ENCODE measurements at regions not wholly inside any gene's neighbourhood (a gene's known extent, or its start where the extent isn't known, plus 50 kb on each side); places are given as distances from the start of the nearest gene placed in this dataset.
"Not testable (repeated sequence)": the region's sequence is repeated elsewhere in the genome, so short reads cannot be mapped to it uniquely, and the experiment has no call there.

DNA sequence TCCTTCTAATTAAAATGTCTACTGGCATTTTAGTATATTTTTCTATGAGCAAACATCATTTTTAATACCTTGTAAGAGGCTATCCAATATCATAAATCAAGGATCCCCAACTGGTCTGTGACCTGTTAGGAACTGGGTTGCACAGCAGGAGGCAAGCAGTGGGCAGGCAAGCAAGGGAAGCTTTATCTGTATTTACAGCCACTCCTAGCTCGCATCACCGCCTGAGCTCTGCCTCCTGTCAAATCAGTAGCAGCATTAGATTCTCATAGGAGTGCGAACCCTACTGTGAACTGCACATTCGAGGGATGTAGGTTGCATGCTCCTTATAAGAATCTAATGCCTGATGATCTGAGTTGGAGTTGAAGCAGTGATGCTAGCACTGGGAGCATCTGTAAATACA, 70.2 kb upstream of the CREB3L1 start:
- no peak overlapping the region for H3K4me3 ChIP-seq (ENCODE audit: low read length)
- H3K4me1 ChIP-seq (ENCODE audit: control insufficient read depth, insufficient read depth, low read length), result no peaks in the 10 kb centered on the region
- no peak for DNase-seq (ENCODE audit: low read depth)
- H3K27me3 ChIP-seq (replicated peaks; ENCODE audit: control insufficient read depth, insufficient read depth, low read length), result peaks cover 33% of the 10 kb centered on the region
- H3K9me3 ChIP-seq (ENCODE audit: control insufficient read depth, low read length), result no peaks in the 10 kb centered on the region
- H3K36me3 ChIP-seq (ENCODE audit: control insufficient read depth, insufficient read depth, low read length, severe bottlenecking), result no peaks in the 10 kb centered on the region
- no peak overlapping the region for H3K9ac ChIP-seq (ENCODE audit: low read length)

DNA sequence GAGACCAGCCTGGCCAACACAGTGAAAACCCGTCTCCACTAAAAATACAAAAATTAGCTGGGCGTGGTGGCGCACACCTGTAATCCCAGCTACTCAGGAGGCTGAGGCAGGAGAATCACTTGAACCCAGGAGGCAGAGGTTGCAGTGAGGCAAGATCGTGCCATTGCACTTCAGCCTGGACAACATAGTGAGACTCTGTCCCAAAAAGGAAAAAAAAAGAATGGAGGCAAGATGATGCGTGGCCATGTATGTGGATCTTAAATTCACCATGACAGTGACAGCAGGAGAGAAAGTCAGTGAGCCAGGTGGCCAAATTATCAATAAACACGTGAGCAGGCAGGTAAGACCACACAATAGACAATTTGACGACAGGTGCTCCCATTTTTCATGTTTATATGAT, 73.0 kb upstream of the CREB3L1 start:
- H3K9me3 ChIP-seq (ENCODE audit: control insufficient read depth, low read length); H3K4me3 ChIP-seq (ENCODE audit: low read length); H3K36me3 ChIP-seq (ENCODE audit: control insufficient read depth, insufficient read depth, low read length, severe bottlenecking); DNase-seq (ENCODE audit: low read depth); H3K4me1 ChIP-seq (ENCODE audit: control insufficient read depth, insufficient read depth, low read length); H3K9ac ChIP-seq (ENCODE audit: low read length): not testable (repeated sequence)
- peaks cover 33% of the 10 kb centered on the region for H3K27me3 ChIP-seq (replicated peaks; ENCODE audit: control insufficient read depth, insufficient read depth, low read length)

DNA sequence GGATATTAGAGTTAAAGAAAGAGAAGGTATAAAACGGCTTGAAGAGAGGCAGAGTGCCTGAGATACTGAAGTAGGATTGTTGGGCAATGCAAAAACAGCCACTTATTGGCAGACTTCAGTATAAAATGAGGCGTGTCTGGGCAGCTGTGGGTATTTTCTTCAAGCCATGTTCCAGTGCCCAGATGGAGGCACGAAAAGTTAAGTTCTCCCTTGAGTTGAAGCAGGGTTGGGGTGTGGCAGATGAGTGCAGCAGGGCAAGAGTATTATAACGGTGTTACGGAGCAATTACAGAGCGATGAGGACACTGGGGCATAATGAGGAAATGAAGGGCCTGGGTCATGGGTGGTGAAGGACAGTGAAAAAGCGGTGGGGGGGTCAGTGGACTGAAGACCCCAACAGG, 73.7 kb upstream of the CREB3L1 start:
- Histone ChIP-seq H3K36me3 (ENCODE audit: control insufficient read depth, insufficient read depth, low read length, severe bottlenecking) (no peaks in the 10 kb centered on the region), H3K4me1 (ENCODE audit: control insufficient read depth, insufficient read depth, low read length) (peaks cover 8% of the 10 kb centered on the region), H3K9me3 (ENCODE audit: control insufficient read depth, low read length) (no peaks in the 10 kb centered on the region), H3K4me3 (ENCODE audit: low read length) (no peak overlapping the region), H3K9ac (ENCODE audit: low read length) (no peak overlapping the region), H3K27me3 (replicated peaks; ENCODE audit: control insufficient read depth, insufficient read depth, low read length) (peaks cover 36% of the 10 kb centered on the region)
- DNase-seq (ENCODE audit: low read depth), result no peak

DNA sequence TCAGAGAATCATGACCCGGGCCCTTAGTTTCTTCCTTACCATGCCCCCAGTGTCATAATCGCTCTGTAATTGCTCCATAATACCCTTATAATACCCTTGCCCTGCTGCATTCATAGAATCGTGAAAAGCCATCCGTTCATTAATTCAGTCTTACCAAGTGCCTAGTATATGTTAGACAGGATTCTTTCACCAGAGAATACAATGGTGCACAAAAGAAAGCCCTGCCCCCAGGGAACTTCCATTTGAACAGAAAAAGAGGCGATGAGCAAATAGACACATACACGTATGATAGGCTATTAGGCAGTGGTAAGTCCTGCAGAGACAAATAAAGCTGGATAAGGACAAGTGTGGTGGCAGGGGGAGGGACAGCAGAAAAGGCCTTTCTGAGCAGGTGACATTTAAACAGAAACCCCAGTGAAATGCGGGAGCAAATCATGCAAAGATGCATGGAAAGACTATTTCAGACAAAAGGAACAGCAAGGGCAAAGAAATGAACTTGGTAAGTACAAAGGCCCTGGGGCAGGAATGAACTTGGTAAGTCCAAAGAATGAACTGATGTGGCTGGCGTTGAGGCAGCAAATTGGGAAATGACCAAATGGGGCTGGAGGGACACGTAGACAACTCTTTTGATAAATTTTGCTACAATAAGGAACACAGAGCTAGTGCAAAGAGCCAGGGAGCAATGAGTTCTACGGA, 74.6 kb upstream of the CREB3L1 start:
- Histone ChIP-seq H3K9me3 (ENCODE audit: control insufficient read depth, low read length) (no peaks in the 10 kb centered on the region), H3K36me3 (ENCODE audit: control insufficient read depth, insufficient read depth, low read length, severe bottlenecking) (no peaks in the 10 kb centered on the region)

DNA sequence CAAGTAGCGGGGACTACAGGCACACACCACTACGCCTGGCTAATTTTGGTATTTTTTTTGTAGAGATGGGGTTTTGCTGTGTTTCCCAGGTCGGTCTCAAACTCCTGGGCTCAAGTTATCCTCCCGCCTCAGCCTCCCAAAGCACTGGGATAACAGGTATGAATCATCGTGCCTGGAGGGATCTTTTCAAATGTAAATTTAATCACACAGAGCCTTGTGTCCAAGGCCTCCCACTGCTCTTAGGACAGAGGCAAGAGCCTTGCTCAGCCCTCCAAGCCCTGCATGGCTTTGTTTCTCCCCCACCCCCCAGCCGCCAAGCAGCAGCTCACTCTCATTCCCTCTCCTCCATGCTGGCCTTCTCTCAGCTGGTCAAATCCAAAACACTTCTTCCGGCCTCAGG, 75.3 kb upstream of the CREB3L1 start:
- Histone ChIP-seq H3K9me3 (ENCODE audit: control insufficient read depth, low read length) (no peaks in the 10 kb centered on the region), H3K36me3 (ENCODE audit: control insufficient read depth, insufficient read depth, low read length, severe bottlenecking) (no peaks in the 10 kb centered on the region), H3K4me1 (ENCODE audit: control insufficient read depth, insufficient read depth, low read length) (peaks cover 8% of the 10 kb centered on the region), H3K27me3 (replicated peaks; ENCODE audit: control insufficient read depth, insufficient read depth, low read length) (peaks cover 40% of the 10 kb centered on the region), H3K4me3 (ENCODE audit: low read length) (no peak overlapping the region), H3K9ac (ENCODE audit: low read length) (no peak overlapping the region)
- no peak for DNase-seq (ENCODE audit: low read depth)

More for the DNA sequence above, 74.6 kb upstream of the CREB3L1 start:
- Histone ChIP-seq H3K4me1 (ENCODE audit: control insufficient read depth, insufficient read depth, low read length) (peaks cover 8% of the 10 kb centered on the region), H3K27me3 (replicated peaks; ENCODE audit: control insufficient read depth, insufficient read depth, low read length) (peaks cover 41% of the 10 kb centered on the region), H3K9ac (ENCODE audit: low read length) (no peak overlapping the region), H3K4me3 (ENCODE audit: low read length) (no peak overlapping the region)
- DNase-seq (ENCODE audit: low read depth), result no peak

DNA sequence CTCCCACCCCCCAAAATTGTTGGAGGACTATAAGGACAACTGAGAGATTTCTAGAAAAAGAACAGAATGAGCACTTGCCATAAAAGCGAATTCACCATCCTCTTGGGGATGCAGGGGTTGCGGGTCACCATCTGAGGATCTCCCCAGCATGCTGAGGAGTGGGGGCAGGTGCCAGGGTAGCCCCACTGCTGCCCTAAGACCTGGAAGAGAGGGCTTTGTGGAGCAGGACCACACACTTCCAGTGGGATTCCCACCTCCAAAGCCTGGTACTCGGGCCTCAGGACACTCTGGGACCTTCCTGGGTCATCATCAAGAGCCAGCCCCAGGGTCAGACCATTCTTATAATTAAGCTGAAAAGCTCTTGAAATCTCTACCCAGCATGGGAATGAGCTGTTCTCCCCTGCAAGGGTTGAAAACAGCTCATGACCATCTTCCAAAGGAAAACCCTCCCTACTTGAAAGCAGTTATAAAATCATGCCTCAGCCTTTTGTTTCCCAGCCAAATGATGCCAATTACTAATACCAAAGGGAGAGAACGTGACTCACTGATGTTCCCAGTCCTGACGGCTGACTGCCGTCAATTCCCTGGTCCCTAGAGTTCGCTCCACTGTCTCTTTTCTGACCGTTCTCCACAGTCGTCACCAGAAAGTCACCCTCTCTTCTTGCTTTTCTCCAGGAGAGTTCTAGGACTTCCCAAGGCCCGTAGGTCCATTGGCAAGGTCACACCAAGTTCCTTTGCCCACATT, 76.8 kb upstream of the CREB3L1 start:
- peaks cover 47% of the 10 kb centered on the region for H3K27me3 ChIP-seq (replicated peaks; ENCODE audit: control insufficient read depth, insufficient read depth, low read length)
- no peaks in the 10 kb centered on the region for H3K9me3 ChIP-seq (ENCODE audit: control insufficient read depth, low read length)
- DNase-seq (ENCODE audit: low read depth), result no peak
- peaks cover 8% of the 10 kb centered on the region for H3K4me1 ChIP-seq (ENCODE audit: control insufficient read depth, insufficient read depth, low read length)
- H3K9ac ChIP-seq (ENCODE audit: low read length), result no peak overlapping the region
- H3K36me3 ChIP-seq (ENCODE audit: control insufficient read depth, insufficient read depth, low read length, severe bottlenecking), result no peaks in the 10 kb centered on the region
- H3K4me3 ChIP-seq (ENCODE audit: low read length), result no peak overlapping the region

DNA sequence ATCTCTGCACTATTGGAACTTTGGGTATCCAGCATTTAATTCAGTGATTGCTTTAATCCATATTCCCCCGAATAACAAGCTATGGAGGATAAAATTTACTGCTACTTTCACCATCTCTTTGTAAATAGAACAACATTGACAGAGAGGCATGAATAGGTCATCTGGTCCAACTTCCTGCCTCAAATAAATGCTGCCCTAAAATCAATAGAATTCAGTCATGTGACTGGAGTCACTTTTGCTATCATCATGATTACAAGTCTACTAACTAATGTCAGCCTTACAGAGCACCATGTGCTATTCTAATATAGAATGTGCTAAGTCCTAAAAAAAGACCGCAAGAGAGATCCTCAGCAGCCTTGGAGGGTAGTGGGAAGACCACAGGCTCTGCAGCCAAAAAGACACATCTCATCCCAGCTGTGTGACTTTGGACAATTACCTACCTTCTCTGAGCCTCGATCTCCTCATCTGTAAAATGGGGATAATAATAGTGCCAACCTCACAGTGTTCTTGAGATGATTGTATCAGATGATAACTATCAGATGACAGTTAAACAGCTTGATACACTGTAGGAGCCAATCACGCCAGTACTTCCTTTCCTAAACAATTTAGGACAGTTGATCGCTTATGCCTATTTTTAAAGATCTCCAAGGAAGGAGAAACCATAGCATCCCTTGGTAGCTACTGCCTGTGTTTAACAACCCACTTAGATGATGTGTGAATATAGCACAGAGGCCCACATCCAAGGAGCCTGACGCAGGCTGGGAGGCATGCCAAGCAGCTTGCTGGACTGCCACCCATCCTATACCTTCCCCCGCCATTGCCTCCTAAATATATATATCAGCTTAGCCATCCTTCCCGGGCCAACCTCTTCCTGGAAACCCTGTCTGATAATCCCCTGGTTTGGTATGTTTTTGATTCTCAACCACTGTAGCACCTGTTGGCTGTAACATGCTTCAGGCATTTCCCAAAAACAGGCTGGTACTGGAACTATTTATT, 77.3 kb upstream of the PHF21A start:
- DNase-seq (ENCODE audit: low read depth), result no peak
- H3K9ac ChIP-seq (ENCODE audit: low read length), result no peak overlapping the region
- H3K9me3 ChIP-seq (ENCODE audit: control insufficient read depth, low read length), result no peaks in the 10 kb centered on the region
- no peak overlapping the region for H3K4me3 ChIP-seq (ENCODE audit: low read length)
- peaks cover 29% of the 10 kb centered on the region for H3K27me3 ChIP-seq (replicated peaks; ENCODE audit: control insufficient read depth, insufficient read depth, low read length)
- no peaks in the 10 kb centered on the region for H3K36me3 ChIP-seq (ENCODE audit: control insufficient read depth, insufficient read depth, low read length, severe bottlenecking)
- peaks cover 8% of the 10 kb centered on the region for H3K4me1 ChIP-seq (ENCODE audit: control insufficient read depth, insufficient read depth, low read length)

DNA sequence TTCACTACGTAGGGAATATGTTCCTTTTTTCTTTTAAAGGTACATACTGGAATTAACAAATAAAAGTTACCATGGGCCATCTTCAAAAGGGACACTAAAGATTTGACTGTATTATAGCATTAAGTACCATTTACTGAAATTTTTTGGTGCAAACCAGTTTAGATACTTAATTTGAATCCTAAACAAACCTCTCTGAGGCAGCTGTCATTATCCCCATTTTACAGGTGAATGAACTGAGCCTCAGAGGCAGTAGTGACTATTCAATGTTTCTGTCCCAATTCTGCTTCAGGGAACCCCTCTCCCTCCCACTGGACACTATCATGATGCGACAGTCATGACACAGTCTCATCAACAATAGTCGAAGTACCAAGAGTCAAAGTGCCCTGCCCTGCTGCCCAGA, 76.2 kb upstream of the PHF21A start:
- no peak overlapping the region for H3K9ac ChIP-seq (ENCODE audit: low read length)
- DNase-seq (ENCODE audit: low read depth), result no peak

DNA sequence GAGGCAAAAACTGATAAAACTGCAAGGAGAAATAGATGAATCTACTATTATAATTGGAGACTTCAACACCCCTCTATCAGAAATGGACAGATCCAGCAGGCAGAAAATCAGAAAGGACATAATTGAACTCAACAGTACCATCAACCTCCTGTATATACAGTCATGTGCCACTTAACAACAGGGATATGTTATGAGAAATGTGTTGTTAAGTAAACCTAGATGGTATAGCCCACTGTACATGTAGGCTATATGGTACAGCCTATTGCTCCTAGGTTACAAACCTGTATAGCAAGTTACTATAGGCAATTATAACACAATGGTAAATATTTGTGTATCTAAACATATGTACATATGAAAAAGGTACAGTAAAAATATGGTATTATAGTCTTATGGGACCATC, 66.8 kb upstream of the PHF21A start:
- H3K36me3 ChIP-seq (ENCODE audit: control insufficient read depth, insufficient read depth, low read length, severe bottlenecking), result no peaks in the 10 kb centered on the region
- no peak overlapping the region for H3K9ac ChIP-seq (ENCODE audit: low read length)
- no peaks in the 10 kb centered on the region for H3K4me1 ChIP-seq (ENCODE audit: control insufficient read depth, insufficient read depth, low read length)
- H3K9me3 ChIP-seq (ENCODE audit: control insufficient read depth, low read length), result peaks cover 22% of the 10 kb centered on the region
- DNase-seq (ENCODE audit: low read depth), result no peak
- H3K4me3 ChIP-seq (ENCODE audit: low read length), result no peak overlapping the region
- peaks cover 31% of the 10 kb centered on the region for H3K27me3 ChIP-seq (replicated peaks; ENCODE audit: control insufficient read depth, insufficient read depth, low read length)

More for the DNA sequence above, 76.2 kb upstream of the PHF21A start:
- H3K27me3 ChIP-seq (replicated peaks; ENCODE audit: control insufficient read depth, insufficient read depth, low read length), result peaks cover 30% of the 10 kb centered on the region
- H3K9me3 ChIP-seq (ENCODE audit: control insufficient read depth, low read length), result no peaks in the 10 kb centered on the region
- H3K4me1 ChIP-seq (ENCODE audit: control insufficient read depth, insufficient read depth, low read length), result peaks cover 8% of the 10 kb centered on the region
- H3K4me3 ChIP-seq (ENCODE audit: low read length), result no peak overlapping the region
- no peaks in the 10 kb centered on the region for H3K36me3 ChIP-seq (ENCODE audit: control insufficient read depth, insufficient read depth, low read length, severe bottlenecking)

DNA sequence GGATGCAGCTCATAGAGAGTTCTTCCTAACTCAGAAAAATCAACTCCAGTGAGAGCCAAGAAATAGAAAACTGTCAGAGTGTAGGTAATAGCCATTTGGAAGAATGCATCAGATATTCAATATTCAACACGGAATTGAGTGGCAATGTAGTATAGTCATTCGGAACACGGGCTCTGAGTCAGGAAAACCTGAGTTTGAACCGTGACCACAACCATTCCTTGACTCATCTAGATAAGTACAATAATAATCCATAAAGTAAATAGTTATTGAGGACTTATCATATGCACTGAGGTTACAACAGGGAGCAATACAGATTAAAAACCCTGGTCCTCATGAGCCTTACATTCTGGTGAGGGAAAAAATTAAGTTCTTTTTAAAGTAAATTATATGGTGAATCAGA, 62.6 kb upstream of the PHF21A start:
- peaks cover 11% of the 10 kb centered on the region for H3K9me3 ChIP-seq (ENCODE audit: control insufficient read depth, low read length)
- H3K27me3 ChIP-seq (replicated peaks; ENCODE audit: control insufficient read depth, insufficient read depth, low read length), result peaks cover 36% of the 10 kb centered on the region
- H3K4me1 ChIP-seq (ENCODE audit: control insufficient read depth, insufficient read depth, low read length), result no peaks in the 10 kb centered on the region
- no peaks in the 10 kb centered on the region for H3K36me3 ChIP-seq (ENCODE audit: control insufficient read depth, insufficient read depth, low read length, severe bottlenecking)
- DNase-seq (ENCODE audit: low read depth), result peak; percentile 59
- no peak overlapping the region for H3K9ac ChIP-seq (ENCODE audit: low read length)
- H3K4me3 ChIP-seq (ENCODE audit: low read length), result no peak overlapping the region

DNA sequence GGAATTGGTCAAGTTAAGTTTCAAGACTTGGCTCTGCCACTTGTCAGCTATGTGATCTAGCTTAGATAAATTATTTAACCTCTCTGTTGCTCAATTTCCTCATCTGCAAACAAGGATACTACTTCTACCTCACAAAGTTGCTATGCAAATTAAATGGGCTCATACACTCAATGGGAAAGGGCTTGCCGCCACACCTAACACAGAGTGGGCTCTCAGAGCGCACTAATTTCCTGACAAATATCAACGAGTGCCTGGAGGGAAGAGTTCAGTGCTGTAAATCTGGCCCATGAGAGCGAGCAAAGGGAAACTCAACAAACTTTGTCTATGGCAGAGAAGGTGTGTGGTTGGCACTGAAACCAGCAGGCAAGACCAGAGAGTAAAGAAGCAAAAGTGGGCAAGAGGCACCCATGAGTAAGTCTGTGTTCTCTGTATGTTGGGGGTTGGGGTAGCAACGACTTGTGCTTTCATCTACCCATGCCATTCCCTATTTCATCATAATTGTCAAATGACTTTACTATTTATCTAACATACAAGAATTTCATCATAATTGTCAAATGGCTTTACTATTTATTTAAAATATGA, 60.7 kb upstream of the PHF21A start:
- Histone ChIP-seq H3K27me3 (replicated peaks; ENCODE audit: control insufficient read depth, insufficient read depth, low read length) (peaks cover 46% of the 10 kb centered on the region), H3K9ac (ENCODE audit: low read length) (no peak overlapping the region), H3K4me1 (ENCODE audit: control insufficient read depth, insufficient read depth, low read length) (no peaks in the 10 kb centered on the region), H3K9me3 (ENCODE audit: control insufficient read depth, low read length) (peaks cover 9% of the 10 kb centered on the region), H3K4me3 (ENCODE audit: low read length) (no peak overlapping the region), H3K36me3 (ENCODE audit: control insufficient read depth, insufficient read depth, low read length, severe bottlenecking) (no peaks in the 10 kb centered on the region)
- no peak for DNase-seq (ENCODE audit: low read depth)
